ENCODE measurements at regions not wholly inside any gene's neighbourhood (a gene's known extent, or its start where the extent isn't known, plus 50 kb on each side); places are given as distances from the start of the nearest gene placed in this dataset.

DNA sequence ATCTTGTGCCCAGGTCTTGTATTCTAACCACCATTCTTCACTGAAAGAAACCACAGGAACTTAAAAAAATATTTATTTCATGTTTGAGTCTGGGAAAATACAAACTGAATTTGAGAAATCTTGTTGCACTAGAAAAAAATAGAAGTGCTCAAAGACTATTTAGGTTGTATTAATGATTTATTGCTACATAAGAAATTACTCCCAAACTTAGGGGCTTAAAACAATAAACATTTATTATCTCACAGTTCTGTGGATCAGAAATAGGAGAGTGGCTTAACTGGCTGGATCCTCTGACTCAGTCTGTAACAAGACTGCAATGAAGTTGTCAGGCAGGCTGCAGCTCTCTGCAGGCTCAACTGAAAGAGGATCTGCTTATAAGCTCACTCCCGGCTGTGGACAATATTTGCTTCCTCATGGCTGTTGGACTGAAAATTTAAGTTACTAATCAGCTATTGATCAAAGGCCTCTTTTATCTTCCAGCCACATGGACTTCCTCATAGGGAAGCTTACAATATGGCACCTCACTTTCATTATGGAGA, 295.4 kb upstream of the FAM241A start:
- no peaks in the 10 kb centered on the region for H3K4me1 ChIP-seq (ENCODE audit: control insufficient read depth, insufficient read depth, low read length)
- no CpG with 5 or more reads among the region's 1 CpG for WGBS (ENCODE audit: insufficient coverage)
- H3K9me3 ChIP-seq (ENCODE audit: control insufficient read depth, insufficient read depth, low read length) = no peaks in the 10 kb centered on the region
- no peak overlapping the region for H3K27ac ChIP-seq (ENCODE audit: low read depth, low read length)
- no peaks in the 10 kb centered on the region for H3K27me3 ChIP-seq (ENCODE audit: control insufficient read depth, insufficient read depth, low read length)
- no peak for DNase-seq (ENCODE audit: low read depth in 4 of 6, low spot score in 6 of 6)
- H3K36me3 ChIP-seq (ENCODE audit: control insufficient read depth, insufficient read depth, low read length) = no peaks in the 10 kb centered on the region
- no peak overlapping the region for H3K4me3 ChIP-seq (ENCODE audit: low read depth, low read length)

DNA sequence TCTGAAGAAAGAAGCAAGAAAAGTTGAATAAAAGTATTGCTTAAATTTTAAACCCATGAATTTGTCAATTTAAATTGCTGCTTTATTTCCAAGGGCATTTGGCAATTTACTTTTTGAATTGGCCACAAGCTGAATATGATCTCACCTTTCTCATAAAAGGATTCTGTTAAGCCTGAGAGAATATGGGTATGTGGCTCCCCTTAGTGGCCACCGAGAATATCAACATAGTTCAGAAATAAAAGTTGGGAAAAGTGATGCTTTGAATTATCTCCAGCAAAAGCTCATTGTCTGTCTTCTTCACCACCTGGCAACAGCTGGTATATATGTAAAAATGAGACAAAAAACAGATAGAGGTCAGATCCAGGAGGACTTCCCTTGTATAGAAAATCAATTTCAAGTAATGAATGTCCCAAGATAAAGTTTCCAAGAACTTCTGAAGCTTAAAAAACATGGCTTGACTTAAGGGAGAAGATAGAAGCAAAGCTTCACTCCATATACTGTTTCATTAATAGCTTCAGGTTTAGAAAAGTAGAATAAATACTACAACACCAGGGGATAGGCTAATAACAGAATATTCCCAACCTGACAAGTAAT, 290.7 kb upstream of the FAM241A start:
- DNase-seq (ENCODE audit: low read depth in 4 of 6, low spot score in 6 of 6) = peak in 4 of 6 donors; percentile 12 to 85 (median 44)
- no peak overlapping the region for H3K27ac ChIP-seq (ENCODE audit: low read depth, low read length)
- no peaks in the 10 kb centered on the region for H3K9me3 ChIP-seq (ENCODE audit: control insufficient read depth, insufficient read depth, low read length)
- H3K36me3 ChIP-seq (ENCODE audit: control insufficient read depth, insufficient read depth, low read length) = no peaks in the 10 kb centered on the region
- H3K4me3 ChIP-seq (ENCODE audit: low read depth, low read length) = no peak overlapping the region
- no peaks in the 10 kb centered on the region for H3K4me1 ChIP-seq (ENCODE audit: control insufficient read depth, insufficient read depth, low read length)
- no CpG with 5 or more reads among the region's 1 CpG for WGBS (ENCODE audit: insufficient coverage)
- H3K27me3 ChIP-seq (ENCODE audit: control insufficient read depth, insufficient read depth, low read length) = no peaks in the 10 kb centered on the region

DNA sequence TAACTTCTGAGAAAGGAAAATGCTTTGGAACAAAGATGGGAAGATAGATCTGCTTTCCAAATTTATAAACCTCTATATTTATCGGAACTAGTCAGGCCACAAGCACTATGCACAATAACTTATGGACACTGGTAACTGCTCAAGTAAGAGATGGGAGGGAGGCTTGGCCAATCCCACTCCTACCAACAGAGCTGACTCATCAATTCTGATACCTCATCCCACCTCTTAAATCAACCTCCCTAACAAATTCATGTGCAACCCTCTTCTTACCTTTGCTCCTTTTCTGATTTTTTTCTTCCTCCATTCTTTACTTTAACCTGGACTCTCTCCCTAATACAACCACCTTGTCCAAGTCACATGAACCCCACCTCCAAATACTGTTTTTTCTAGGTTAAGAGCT, 289.9 kb upstream of the FAM241A start:
- Histone ChIP-seq H3K4me3 (ENCODE audit: low read depth, low read length) (no peak overlapping the region), H3K9me3 (ENCODE audit: control insufficient read depth, insufficient read depth, low read length) (no peaks in the 10 kb centered on the region), H3K27ac (ENCODE audit: low read depth, low read length) (no peak overlapping the region), H3K36me3 (ENCODE audit: control insufficient read depth, insufficient read depth, low read length) (no peaks in the 10 kb centered on the region), H3K27me3 (ENCODE audit: control insufficient read depth, insufficient read depth, low read length) (no peaks in the 10 kb centered on the region), H3K4me1 (ENCODE audit: control insufficient read depth, insufficient read depth, low read length) (no peaks in the 10 kb centered on the region)
- no CpG with 5 or more reads among the region's 1 CpG for WGBS (ENCODE audit: insufficient coverage)
- DNase-seq (ENCODE audit: low read depth in 4 of 6, low spot score in 6 of 6) = no peak

DNA sequence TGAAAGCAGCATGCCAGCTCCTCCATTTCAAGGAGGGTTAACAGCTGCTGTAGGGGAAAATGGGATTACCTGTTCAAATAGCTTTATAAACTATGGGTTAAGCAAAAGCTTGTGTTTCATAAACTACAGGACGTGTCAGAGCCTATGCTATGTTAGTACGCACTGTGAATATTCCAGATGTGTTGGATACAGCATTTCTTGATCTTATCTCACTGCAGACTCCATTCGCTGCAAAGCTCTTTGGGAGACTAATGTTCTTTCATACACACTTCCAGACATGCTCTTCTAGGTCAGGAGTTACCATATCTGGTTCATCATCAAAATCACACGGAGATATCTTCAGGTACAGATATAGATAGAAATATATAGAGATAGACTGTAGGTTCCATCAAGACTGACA, 281.2 kb upstream of the FAM241A start:
- H3K36me3 ChIP-seq (ENCODE audit: control insufficient read depth, insufficient read depth, low read length) = no peaks in the 10 kb centered on the region
- DNase-seq (ENCODE audit: low read depth in 4 of 6, low spot score in 6 of 6) = no peak
- no peaks in the 10 kb centered on the region for H3K9me3 ChIP-seq (ENCODE audit: control insufficient read depth, insufficient read depth, low read length)
- H3K4me1 ChIP-seq (ENCODE audit: control insufficient read depth, insufficient read depth, low read length) = no peaks in the 10 kb centered on the region
- H3K27me3 ChIP-seq (ENCODE audit: control insufficient read depth, insufficient read depth, low read length) = no peaks in the 10 kb centered on the region
- 83% methylated on average over 2 of the region's 4 CpGs for WGBS (ENCODE audit: insufficient coverage)
- H3K4me3 ChIP-seq (ENCODE audit: low read depth, low read length) = no peak overlapping the region
- H3K27ac ChIP-seq (ENCODE audit: low read depth, low read length) = no peak overlapping the region

DNA sequence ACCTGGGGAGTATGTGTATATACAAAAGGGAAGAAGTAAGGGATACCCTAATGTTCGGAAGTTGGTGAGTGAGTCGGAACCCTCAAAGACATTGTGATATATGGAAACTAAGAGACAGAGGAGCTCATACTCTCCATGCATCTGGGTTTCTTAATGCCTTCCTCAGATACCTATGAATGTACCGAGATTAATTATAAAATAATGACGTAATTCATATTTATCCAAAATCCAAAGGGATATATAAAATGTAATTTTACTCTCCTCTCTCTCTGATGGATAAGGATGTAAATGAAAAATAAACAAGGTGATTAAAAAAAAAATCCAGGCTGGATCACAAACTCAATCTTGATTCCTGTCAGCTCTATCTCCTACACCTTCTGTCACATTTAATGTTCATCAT, 275.9 kb upstream of the FAM241A start:
- DNase-seq (ENCODE audit: low read depth in 4 of 6, low spot score in 6 of 6) = no peak
- Histone ChIP-seq H3K4me3 (ENCODE audit: low read depth, low read length) (no peak overlapping the region), H3K27ac (ENCODE audit: low read depth, low read length) (no peak overlapping the region), H3K27me3 (ENCODE audit: control insufficient read depth, insufficient read depth, low read length) (no peaks in the 10 kb centered on the region), H3K36me3 (ENCODE audit: control insufficient read depth, insufficient read depth, low read length) (no peaks in the 10 kb centered on the region), H3K4me1 (ENCODE audit: control insufficient read depth, insufficient read depth, low read length) (no peaks in the 10 kb centered on the region), H3K9me3 (ENCODE audit: control insufficient read depth, insufficient read depth, low read length) (no peaks in the 10 kb centered on the region)
- WGBS (ENCODE audit: insufficient coverage) = 100% methylated on average over 1 of the region's 4 CpGs

DNA sequence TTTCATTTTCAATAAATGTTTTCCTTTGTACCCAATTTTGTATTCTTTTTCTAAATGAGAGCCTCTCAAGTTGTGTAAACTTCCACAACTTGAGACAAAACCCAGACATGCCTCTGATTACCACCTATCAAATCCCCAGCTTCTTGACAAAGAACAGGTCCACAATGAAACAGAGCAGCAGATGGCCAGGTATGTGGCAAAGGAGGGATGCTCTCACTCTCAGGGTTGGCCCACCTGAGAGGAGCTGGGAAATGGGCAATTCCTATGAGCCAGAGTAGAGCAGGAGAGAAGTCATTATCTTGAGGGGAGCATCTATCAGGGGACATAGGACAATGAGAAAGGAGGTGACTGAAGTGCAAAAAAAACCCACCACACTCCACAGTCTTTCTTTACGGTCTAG, 273.5 kb upstream of the FAM241A start:
- H3K27me3 ChIP-seq (ENCODE audit: control insufficient read depth, insufficient read depth, low read length) = no peaks in the 10 kb centered on the region
- no peaks in the 10 kb centered on the region for H3K9me3 ChIP-seq (ENCODE audit: control insufficient read depth, insufficient read depth, low read length)
- no peak for DNase-seq (ENCODE audit: low read depth in 4 of 6, low spot score in 6 of 6)
- 89% methylated on average over 1 of the region's 1 CpG for WGBS (ENCODE audit: insufficient coverage)
- H3K27ac ChIP-seq (ENCODE audit: low read depth, low read length) = no peak overlapping the region
- no peaks in the 10 kb centered on the region for H3K4me1 ChIP-seq (ENCODE audit: control insufficient read depth, insufficient read depth, low read length)
- H3K36me3 ChIP-seq (ENCODE audit: control insufficient read depth, insufficient read depth, low read length) = no peaks in the 10 kb centered on the region
- H3K4me3 ChIP-seq (ENCODE audit: low read depth, low read length) = no peak overlapping the region

DNA sequence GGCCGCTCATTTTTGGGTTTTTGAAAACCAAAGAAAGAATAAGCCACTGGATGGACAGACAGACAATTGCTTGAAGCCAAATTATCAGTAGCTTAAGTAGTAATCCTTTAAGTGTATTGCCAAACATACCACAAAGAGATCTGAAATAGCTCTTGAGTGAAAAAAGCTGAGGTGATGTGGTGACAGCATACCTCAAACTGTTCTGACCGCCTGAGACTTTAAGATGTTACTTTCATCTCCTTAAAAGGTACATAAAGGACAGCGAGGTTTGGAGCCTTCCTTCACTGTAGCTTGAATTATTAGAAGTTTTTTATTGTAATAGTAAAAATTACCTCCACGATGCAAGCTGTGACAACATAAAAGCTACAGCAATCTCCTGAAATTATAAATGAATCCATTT, 271.5 kb upstream of the FAM241A start:
- H3K4me3 ChIP-seq (ENCODE audit: low read depth, low read length) = no peak overlapping the region

DNA sequence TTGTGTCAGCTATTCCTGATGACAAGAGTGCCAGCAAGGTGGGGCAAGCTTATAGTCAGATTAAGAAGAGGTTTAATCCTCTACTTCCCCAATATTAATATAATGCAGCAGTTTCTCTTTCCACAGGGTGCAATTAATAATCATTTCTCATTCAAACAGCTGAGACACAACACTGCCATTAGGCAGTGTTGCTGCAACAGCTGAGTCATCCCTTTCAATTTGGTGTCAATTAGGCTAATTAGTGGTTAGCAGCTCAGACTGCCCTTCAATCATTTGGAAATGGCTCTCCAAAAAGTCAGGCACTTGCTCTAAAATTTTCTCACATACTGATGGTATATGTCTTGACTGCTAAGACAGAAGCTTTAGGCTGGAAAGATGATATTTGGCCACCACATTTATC, 265.7 kb upstream of the FAM241A start:
- Histone ChIP-seq H3K36me3 (ENCODE audit: control insufficient read depth, insufficient read depth, low read length) (no peaks in the 10 kb centered on the region), H3K9me3 (ENCODE audit: control insufficient read depth, insufficient read depth, low read length) (no peaks in the 10 kb centered on the region), H3K4me3 (ENCODE audit: low read depth, low read length) (no peak overlapping the region), H3K4me1 (ENCODE audit: control insufficient read depth, insufficient read depth, low read length) (no peaks in the 10 kb centered on the region), H3K27ac (ENCODE audit: low read depth, low read length) (no peak overlapping the region), H3K27me3 (ENCODE audit: control insufficient read depth, insufficient read depth, low read length) (no peaks in the 10 kb centered on the region)
- DNase-seq (ENCODE audit: low read depth in 4 of 6, low spot score in 6 of 6) = peak in 2 of 6 donors; percentile 3

More for the DNA sequence above, 271.5 kb upstream of the FAM241A start:
- Histone ChIP-seq H3K36me3 (ENCODE audit: control insufficient read depth, insufficient read depth, low read length) (no peaks in the 10 kb centered on the region), H3K27ac (ENCODE audit: low read depth, low read length) (no peak overlapping the region), H3K27me3 (ENCODE audit: control insufficient read depth, insufficient read depth, low read length) (no peaks in the 10 kb centered on the region), H3K4me1 (ENCODE audit: control insufficient read depth, insufficient read depth, low read length) (no peaks in the 10 kb centered on the region), H3K9me3 (ENCODE audit: control insufficient read depth, insufficient read depth, low read length) (no peaks in the 10 kb centered on the region)
- WGBS (ENCODE audit: insufficient coverage) = 100% methylated on average over 1 of the region's 4 CpGs
- no peak for DNase-seq (ENCODE audit: low read depth in 4 of 6, low spot score in 6 of 6)

DNA sequence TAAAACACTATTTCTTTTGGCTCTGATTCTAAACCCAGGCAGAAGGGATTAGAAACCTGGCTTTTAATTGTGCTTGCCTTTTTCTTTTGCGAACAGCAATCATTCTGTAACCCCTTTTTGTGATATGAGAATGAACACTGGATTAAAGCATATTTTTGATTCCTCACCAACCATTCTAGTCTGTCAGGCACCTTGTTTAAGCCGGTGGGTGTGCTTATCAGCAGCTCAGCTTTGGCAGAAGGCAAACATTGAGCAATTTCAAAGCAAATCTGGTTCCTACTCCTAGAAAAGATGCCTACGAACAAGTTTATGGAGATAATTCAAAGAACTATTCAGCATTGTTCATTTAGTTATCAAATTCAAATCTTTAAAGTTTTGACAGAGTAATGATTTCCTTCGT, 265.1 kb upstream of the FAM241A start:
- Histone ChIP-seq H3K36me3 (ENCODE audit: control insufficient read depth, insufficient read depth, low read length) (no peaks in the 10 kb centered on the region), H3K4me1 (ENCODE audit: control insufficient read depth, insufficient read depth, low read length) (no peaks in the 10 kb centered on the region), H3K27me3 (ENCODE audit: control insufficient read depth, insufficient read depth, low read length) (no peaks in the 10 kb centered on the region), H3K27ac (ENCODE audit: low read depth, low read length) (no peak overlapping the region), H3K9me3 (ENCODE audit: control insufficient read depth, insufficient read depth, low read length) (no peaks in the 10 kb centered on the region), H3K4me3 (ENCODE audit: low read depth, low read length) (no peak overlapping the region)
- DNase-seq (ENCODE audit: low read depth in 4 of 6, low spot score in 6 of 6) = no peak
- no CpG with 5 or more reads among the region's 4 CpGs for WGBS (ENCODE audit: insufficient coverage)

DNA sequence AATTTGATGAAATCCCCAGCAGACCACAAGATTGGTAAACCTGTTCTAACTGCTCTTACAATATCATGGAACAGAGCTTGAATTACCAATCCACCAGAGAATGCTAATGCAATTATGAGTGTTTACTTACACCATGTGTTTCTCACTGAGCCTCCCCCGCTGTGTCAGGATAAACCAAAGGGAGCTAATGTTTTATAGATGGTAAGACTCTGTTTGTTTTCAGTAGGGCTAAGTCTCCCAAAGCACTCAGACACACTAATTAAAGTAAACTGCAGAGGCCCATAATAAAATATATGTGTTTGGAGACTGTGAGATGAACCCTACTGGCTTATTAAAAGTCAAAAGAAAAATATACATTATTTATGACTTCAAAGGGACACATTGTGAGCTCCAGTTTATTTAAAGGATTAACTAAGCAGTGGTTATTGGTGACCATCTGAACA, 261.7 kb upstream of the FAM241A start:
- peak in 4 of 6 donors; percentile 3 to 81 (median 10) for DNase-seq (ENCODE audit: low read depth in 4 of 6, low spot score in 6 of 6)
- H3K4me1 ChIP-seq (ENCODE audit: control insufficient read depth, insufficient read depth, low read length) = no peaks in the 10 kb centered on the region
- no CpG with 5 or more reads among the region's 1 CpG for whole genome bisulfite sequencing (ENCODE audit: insufficient coverage)
- H3K27ac ChIP-seq (ENCODE audit: low read depth, low read length) = no peak overlapping the region
- H3K4me3 ChIP-seq (ENCODE audit: low read depth, low read length) = no peak overlapping the region
- no peaks in the 10 kb centered on the region for H3K27me3 ChIP-seq (ENCODE audit: control insufficient read depth, insufficient read depth, low read length)
- no peaks in the 10 kb centered on the region for H3K36me3 ChIP-seq (ENCODE audit: control insufficient read depth, insufficient read depth, low read length)
- no peaks in the 10 kb centered on the region for H3K9me3 ChIP-seq (ENCODE audit: control insufficient read depth, insufficient read depth, low read length)
